ENCODE measurements at regions not wholly inside any gene's neighbourhood (a gene's known extent, or its start where the extent isn't known, plus 50 kb on each side); places are given as distances from the start of the nearest gene placed in this dataset.

GRCh38 chr16:48444574-48444973 lies 59.4 kb upstream of the SIAH1 start:
- H3K79me2 ChIP-seq (ENCODE audit: control insufficient read depth, insufficient read depth, low read length) = no peaks in the 10 kb centered on the region
- DNase-seq (ENCODE audit: low read depth, low spot score) = peak; percentile 58
- peaks cover 12% of the 10 kb centered on the region for H3K4me1 ChIP-seq (ENCODE audit: control insufficient read depth, extremely low read depth, insufficient read depth, low read length)
- peak overlapping the region; percentile 9 for H2AFZ ChIP-seq (ENCODE audit: control insufficient read depth, low read length)
- no peaks in the 10 kb centered on the region for H3K27me3 ChIP-seq (ENCODE audit: control insufficient read depth, extremely low read depth, insufficient read depth, low read length)
- H3K9ac ChIP-seq (ENCODE audit: control insufficient read depth, extremely low read depth, insufficient read depth, low read length) = peak overlapping the region; percentile 40
- H3K4me3 ChIP-seq (ENCODE audit: control insufficient read depth in 2 of 3, extremely low read depth in 1 of 3, insufficient read depth in 2 of 3, low read depth in 1 of 3, low read length in 3 of 3) = no peak overlapping the region
- peak; percentile 87 for FAIRE-seq
- H3K9me3 ChIP-seq (ENCODE audit: control insufficient read depth, low read depth, low read length) = no peaks in the 10 kb centered on the region
- TF ChIP-seq EZH2 (IDR thresholded peaks at IDR 0.05; ENCODE audit: low read length) (no peak), CTCF (optimal IDR thresholded peaks at IDR 0.05 in 1 of 3, IDR thresholded peaks at IDR 0.05 in 1 of 3, conservative IDR thresholded peaks at IDR 0.05 in 1 of 3; ENCODE audit: extremely low read depth in 1 of 3, insufficient read depth in 2 of 3, low read length in 3 of 3) (no peak)
- peak overlapping the region; percentile 26 for H3K4me2 ChIP-seq (ENCODE audit: control insufficient read depth, extremely low read depth, insufficient read depth, low read depth, low read length)
- H3K9me1 ChIP-seq (ENCODE audit: control insufficient read depth, extremely low read depth, insufficient read depth, low read length) = no peaks in the 10 kb centered on the region
- peak overlapping the region; percentile 11 for H3K27ac ChIP-seq (ENCODE audit: control insufficient read depth, insufficient read depth, low read length)
- H4K20me1 ChIP-seq (ENCODE audit: control insufficient read depth, extremely low read depth, insufficient read depth, low read length) = no peaks in the 10 kb centered on the region
- no peaks in the 10 kb centered on the region for H3K36me3 ChIP-seq (ENCODE audit: control insufficient read depth in 2 of 2, extremely low read depth in 1 of 2, insufficient read depth in 2 of 2, low read length in 2 of 2)
- dilution Hi-C loops (cut with MboI; ENCODE audit: extremely low pct_ligation_motif_present, low sequenced_read_pairs) = no loop called here

- no peak for TF ChIP-seq CTCF (optimal IDR thresholded peaks at IDR 0.05 in 1 of 3, IDR thresholded peaks at IDR 0.05 in 1 of 3, conservative IDR thresholded peaks at IDR 0.05 in 1 of 3; ENCODE audit: extremely low read depth in 1 of 3, insufficient read depth in 2 of 3, low read length in 3 of 3)
- TF ChIP-seq EZH2 (IDR thresholded peaks at IDR 0.05; ENCODE audit: low read length) = no peak
- no peaks in the 10 kb centered on the region for H3K9me3 ChIP-seq (ENCODE audit: control insufficient read depth, low read depth, low read length)
- H3K27ac ChIP-seq (ENCODE audit: control insufficient read depth, insufficient read depth, low read length) = no peak overlapping the region
- peaks cover 19% of the 10 kb centered on the region for H3K4me1 ChIP-seq (ENCODE audit: control insufficient read depth, extremely low read depth, insufficient read depth, low read length)
- no peak overlapping the region for H3K9ac ChIP-seq (ENCODE audit: control insufficient read depth, extremely low read depth, insufficient read depth, low read length)
- no peak overlapping the region for H3K4me3 ChIP-seq (ENCODE audit: control insufficient read depth in 2 of 3, extremely low read depth in 1 of 3, insufficient read depth in 2 of 3, low read depth in 1 of 3, low read length in 3 of 3)
- no peaks in the 10 kb centered on the region for H3K79me2 ChIP-seq (ENCODE audit: control insufficient read depth, insufficient read depth, low read length)
- no peaks in the 10 kb centered on the region for H3K36me3 ChIP-seq (ENCODE audit: control insufficient read depth in 2 of 2, extremely low read depth in 1 of 2, insufficient read depth in 2 of 2, low read length in 2 of 2)
- dilution Hi-C loops (cut with MboI; ENCODE audit: extremely low pct_ligation_motif_present, low sequenced_read_pairs) = no loop called here
- H2AFZ ChIP-seq (ENCODE audit: control insufficient read depth, low read length) = no peak overlapping the region
- FAIRE-seq (no peak), DNase-seq (ENCODE audit: low read depth, low spot score) (no peak)
- H3K4me2 ChIP-seq (ENCODE audit: control insufficient read depth, extremely low read depth, insufficient read depth, low read depth, low read length) = no peak overlapping the region
- H3K27me3 ChIP-seq (ENCODE audit: control insufficient read depth, extremely low read depth, insufficient read depth, low read length) = no peaks in the 10 kb centered on the region
- no peaks in the 10 kb centered on the region for H4K20me1 ChIP-seq (ENCODE audit: control insufficient read depth, extremely low read depth, insufficient read depth, low read length)
- no peaks in the 10 kb centered on the region for H3K9me1 ChIP-seq (ENCODE audit: control insufficient read depth, extremely low read depth, insufficient read depth, low read length)
Measured at GRCh38 chr16:48442379-48442778, 57.2 kb upstream of the SIAH1 start.

Measured in keratinocyte (primary cell).